OCI-LY3 (cell line): ENCODE measurements at regions not wholly inside any gene's neighbourhood (a gene's known extent, or its start where the extent isn't known, plus 50 kb on each side); places are given as distances from the start of the nearest gene placed in this dataset.

Experiments
- CTCF ChIP-seq: fragments of 200-600, 300-600 bp; sonication (generic); IDR thresholded peaks from 2 replicates; pipeline ENCODE4 v1.5.1; 2014; ENCODE audit warnings: antibody characterized with exemption, low read length, low read depth
- EZH2phosphoT487 ChIP-seq: fragments of 200-600 bp; shearing (Covaris generic); IDR thresholded peaks from 2 replicates; pipeline ENCODE4 v1.6.1; 2018; ENCODE audit warnings: antibody characterized with exemption, mixed run types, low read depth

- TF ChIP-seq CTCF = no peak
- TF ChIP-seq EZH2phosphoT487 = no peak
These were observed 699.8 kb upstream of the ID2 start for GRCh38 chr2:7982054-7982453.
